GM21619 (cell line): ENCODE measurements at regions not wholly inside any gene's neighbourhood (a gene's known extent, or its start where the extent isn't known, plus 50 kb on each side); places are given as distances from the start of the nearest gene placed in this dataset.

Experiments used
- ATAC-seq: cut with Tn5 transposase; IDR thresholded peaks from one replicate; pipeline ENCODE4 v1.9.1; 2021; ENCODE audit not compliant: unreplicated experiment

DNA sequence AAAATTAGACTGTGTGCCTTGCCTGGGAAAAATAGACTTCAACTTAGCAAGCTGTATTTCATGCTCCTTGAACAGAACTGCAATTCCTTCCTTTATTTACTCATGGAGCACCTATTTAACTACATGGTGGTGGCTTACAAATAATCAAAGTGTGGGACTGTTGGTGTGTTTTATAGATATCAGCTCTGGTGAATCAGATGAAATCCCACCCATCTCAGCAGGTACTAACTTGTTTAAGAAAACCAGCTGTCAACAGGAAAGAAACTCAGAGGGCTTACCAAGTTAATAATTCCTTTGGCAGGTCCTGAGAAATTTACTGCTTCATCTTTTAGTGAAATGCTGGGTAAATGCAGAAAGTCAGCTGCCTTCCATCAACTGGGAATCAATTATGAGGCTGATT lies 830.6 kb downstream of the SLC4A3 start:
- no peak for ATAC-seq

DNA sequence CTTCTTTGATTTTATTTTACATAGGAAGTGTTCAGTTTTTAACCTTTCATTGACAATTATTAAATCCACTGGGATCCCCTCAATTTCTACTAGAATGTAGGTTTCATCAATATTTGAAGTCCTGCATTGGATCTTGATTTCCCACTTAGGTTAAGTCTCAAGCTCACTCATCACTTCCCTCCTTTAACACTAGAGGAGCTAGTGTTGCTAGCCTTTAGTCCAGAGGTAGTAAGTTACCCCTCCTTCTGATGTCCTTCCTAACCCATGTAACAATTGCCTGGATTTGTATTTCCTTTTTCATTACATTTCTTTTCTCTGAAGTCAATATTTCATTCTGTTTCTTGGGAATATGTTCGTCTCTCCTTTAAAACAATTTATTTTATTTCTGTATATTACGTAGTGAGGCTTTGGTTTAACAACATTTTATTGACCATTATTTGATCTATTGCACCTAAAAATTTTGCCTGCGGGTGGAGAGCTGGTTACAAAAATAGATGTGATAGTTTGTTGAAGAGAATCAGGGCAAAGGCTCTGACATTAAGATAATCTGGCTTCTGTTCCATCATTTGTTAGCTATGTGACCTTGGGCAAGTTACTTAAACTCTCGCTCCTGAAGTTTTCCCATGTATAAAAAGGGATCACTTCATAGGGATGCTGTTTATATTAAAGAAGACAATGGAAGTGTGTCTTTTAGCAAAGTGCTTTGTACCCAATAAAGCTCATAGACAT lies 833.0 kb downstream of the SLC4A3 start:
- ATAC-seq: no peak

DNA sequence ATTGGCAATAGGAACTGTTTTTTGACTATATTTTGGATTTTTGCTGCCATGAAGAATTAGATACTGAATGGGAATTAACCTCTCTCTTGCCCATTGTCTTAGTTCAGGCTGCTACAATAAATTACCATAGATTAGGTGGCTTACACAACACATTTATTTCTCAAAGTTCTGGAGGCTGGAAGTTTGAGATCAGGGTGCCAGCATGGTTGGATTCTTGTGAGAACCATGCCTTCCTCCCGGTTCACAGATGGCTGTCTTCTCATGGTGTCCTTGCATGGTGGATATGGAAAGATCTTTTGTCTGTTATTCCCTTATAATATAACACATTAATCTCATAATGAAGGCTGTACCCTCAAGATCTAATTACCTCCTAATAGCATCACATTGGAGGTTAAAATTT lies 836.4 kb downstream of the SLC4A3 start:
- no peak for ATAC-seq

GRCh38 chr2:220465700-220466099 lies 838.3 kb downstream of the SLC4A3 start:
- no peak for ATAC-seq

GRCh38 chr2:220466251-220466691 lies 838.8 kb downstream of the SLC4A3 start:
- no peak for ATAC-seq

DNA sequence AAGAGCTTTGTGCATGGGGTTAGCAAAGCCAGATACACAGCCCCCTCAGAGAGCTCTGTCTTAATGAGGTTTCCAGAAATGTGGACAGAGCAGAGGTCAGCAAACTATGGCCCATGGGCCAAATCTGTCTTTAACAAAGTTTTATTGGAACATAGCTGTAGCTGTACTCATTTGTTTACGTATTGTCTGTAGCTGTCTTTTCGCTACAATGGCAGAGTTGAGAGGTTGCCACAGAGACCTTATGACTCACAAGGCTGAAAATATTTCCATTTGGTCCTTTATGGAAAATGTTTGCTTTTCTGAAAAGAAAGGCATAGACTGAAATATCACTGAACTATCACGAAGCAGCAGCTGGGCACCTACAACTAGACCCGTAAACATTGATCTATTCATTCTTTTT lies 841.8 kb downstream of the SLC4A3 start:
- ATAC-seq: no peak

DNA sequence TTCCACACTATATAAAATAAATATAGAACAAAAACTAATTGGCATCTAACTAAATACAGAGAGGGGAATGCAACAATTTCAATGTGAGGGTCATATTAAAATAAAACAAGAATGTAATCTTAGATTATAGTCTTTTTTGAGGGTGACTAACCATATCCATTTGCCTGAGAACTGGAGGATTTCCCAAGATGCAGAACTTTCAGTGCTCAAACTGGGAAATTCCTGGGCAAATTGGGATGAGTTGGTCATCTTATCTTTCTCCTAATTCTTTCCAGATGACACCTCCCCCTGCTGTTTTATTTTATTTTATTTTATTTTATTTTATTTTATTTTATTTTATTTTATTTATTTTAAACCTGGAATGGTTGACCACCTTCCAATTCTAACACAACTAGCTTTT lies 846.2 kb downstream of the SLC4A3 start:
- no peak for ATAC-seq

DNA sequence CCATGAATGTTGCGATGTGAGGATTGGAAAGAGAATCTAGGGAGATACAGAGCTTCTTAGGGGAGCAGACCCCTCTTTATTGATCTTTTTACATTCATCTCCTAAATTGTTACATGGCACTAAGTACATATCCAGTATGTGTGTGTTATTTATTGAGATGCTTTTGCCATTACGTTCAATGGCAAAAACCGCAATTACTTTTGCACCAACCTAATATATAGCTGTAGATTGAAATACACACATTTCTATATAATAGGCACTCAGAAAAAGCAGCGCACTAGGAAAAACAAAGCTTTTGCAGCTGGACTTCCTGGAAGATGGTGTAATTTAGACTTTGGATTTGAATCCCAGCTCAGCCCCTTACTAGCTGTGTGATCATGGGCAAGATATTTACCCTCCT lies 849.4 kb downstream of the SLC4A3 start:
- ATAC-seq: no peak

DNA sequence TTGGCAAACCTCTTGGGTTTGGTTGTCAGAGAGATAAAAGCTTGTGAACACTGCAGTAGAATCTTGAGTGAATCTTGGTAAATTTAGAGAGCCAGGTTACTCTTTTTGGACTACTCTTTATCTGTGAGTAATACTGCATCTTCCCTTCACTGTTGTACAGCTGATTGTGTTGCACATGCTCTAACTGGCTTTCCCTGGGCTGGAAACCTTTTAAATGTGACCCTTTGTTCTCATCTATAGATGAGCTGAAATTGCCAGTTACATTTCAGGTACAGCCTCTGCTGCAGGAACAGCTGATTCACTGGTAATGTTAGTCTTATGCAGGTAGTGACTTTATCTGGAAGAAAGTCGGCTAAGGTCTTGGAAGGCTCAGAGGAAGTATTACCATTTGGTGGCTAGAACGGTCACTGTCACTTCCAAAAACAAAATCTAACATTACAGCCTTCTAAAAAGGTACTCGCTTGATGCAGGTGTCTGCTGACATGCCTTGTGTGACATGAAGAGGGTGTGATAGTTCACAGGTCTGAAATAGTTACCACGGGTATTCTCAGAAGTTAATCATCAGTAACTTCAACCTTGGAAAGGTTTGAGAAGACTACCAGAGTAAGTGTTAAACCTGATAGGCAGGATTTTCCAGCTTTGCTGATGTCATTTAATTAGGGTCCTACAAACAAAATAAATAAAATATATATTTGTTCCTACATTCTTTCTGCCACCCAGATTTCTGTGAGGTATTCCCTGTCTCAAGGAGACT lies 851.1 kb downstream of the SLC4A3 start:
- no peak for ATAC-seq

GRCh38 chr2:220482716-220483115 lies 855.3 kb downstream of the SLC4A3 start:
- no peak for ATAC-seq

GRCh38 chr2:220489121-220489520 lies 861.7 kb downstream of the SLC4A3 start:
- ATAC-seq: no peak

GRCh38 chr2:220491670-220492069 lies 864.2 kb downstream of the SLC4A3 start:
- no peak for ATAC-seq

DNA sequence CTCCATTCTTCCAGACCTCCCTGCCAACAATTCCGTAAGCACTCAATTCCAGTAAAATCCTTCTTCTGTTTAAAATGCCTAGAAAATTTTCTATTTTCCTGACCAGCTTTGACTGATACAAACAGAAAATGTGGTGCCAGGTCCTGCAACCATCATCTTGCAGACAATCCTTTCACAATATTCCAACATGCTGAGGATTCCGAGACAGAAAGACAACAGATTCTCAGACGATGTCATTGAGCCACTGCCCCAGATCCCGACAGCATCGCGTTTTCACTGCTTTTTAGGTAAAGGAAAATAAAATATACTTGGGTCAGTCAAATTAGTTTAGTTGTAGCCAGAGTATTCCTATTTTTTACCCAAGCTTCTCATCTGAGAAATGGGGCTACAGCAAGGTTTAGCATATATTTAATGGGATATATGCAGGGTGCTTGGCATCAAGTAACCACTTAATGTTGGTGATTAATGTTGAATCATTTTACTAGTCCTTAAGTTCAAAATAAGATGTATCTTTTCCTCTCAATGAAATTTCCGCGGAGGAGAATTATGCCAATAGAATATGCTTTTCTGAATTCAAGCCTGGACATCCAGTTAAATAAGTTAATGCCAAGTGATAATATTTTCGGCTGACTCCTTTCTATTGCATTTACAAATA lies 866.6 kb downstream of the SLC4A3 start:
- no peak for ATAC-seq

DNA sequence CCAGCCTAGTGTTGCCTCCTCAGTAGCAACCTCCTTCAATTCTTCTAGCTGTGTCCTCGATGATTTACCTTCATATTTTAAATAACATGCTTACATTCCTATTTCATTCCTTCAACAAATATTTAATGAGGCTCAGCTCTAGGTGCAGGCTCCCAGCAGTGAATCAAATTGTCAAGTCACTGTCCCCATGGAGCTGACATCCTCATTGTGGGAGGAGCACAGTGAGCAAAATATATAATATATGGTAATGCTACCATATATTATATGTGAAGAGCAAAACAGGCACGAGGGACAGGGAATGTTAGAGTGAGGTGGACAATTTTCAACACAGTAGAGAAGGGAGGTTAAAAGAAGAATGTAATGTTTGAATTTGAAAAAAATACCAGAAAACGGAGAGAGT lies 869.1 kb downstream of the SLC4A3 start:
- no peak for ATAC-seq

GRCh38 chr2:220499225-220499624 lies 871.8 kb downstream of the SLC4A3 start:
- ATAC-seq: no peak

DNA sequence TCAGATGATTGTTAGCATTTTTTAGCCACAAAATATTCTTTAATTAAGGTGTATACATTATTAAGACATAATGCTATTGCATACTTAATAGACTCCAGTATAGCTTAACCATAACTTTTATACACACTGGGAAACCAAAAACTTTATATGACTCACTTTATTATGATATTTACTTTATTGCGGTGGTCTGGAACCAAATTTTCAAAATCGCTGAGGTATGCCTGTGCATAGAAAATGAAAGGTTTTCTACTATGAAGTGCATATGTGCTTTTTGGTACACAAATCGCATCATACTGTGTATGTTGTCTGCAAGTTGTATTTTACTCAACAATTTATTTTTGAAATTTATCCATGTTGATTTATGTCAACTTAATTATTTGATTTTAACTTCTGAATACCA lies 875.1 kb downstream of the SLC4A3 start:
- no peak for ATAC-seq

- ATAC-seq: no peak
Observed at GRCh38 chr2:220503431-220503830, 876.0 kb downstream of the SLC4A3 start.

GRCh38 chr2:220504938-220505503 lies 877.6 kb downstream of the SLC4A3 start:
- no peak for ATAC-seq

GRCh38 chr2:220506466-220506865 lies 879.0 kb downstream of the SLC4A3 start:
- ATAC-seq: no peak

- no peak for ATAC-seq
Observed at GRCh38 chr2:220509096-220509757, 881.8 kb downstream of the SLC4A3 start.

GRCh38 chr2:220509966-220510365 lies 882.5 kb downstream of the SLC4A3 start:
- no peak for ATAC-seq
